GM23248 (cell line): ENCODE measurements at regions not wholly inside any gene's neighbourhood (a gene's known extent, or its start where the extent isn't known, plus 50 kb on each side); places are given as distances from the start of the nearest gene placed in this dataset.

Source experiments
- DNase-seq: peaks from one replicate; pipeline ENCODE4 v3.0.0-alpha.2; 2015
- H2AFZ ChIP-seq: fragments of 200-600 bp; sonication (generic); 2 replicates; pipeline ENCODE4 v1.6.1; 2016; ENCODE audit warnings: antibody characterized with exemption
- H3F3A ChIP-seq: fragments of 200-600 bp; sonication (generic); 2 replicates; pipeline ENCODE4 v1.6.1; 2016; ENCODE audit warnings: mild to moderate bottlenecking, antibody characterized with exemption, mixed run types; ENCODE audit not compliant: insufficient read depth
- H3K27ac ChIP-seq: fragments of 200-600 bp; sonication (generic); 2 replicates; pipeline ENCODE4 v1.5.1; 2016; ENCODE audit warnings: mild to moderate bottlenecking
- H3K27me3 ChIP-seq: fragments of 200-600 bp; sonication (generic); replicated peaks from 2 replicates; pipeline ENCODE4 v1.6.1; 2016; ENCODE audit warnings: mild to moderate bottlenecking; ENCODE audit not compliant: insufficient read depth
- H3K36me3 ChIP-seq: fragments of 200-600 bp; sonication (generic); 2 replicates; pipeline ENCODE4 v1.6.1; 2016; ENCODE audit warnings: low read depth, mild to moderate bottlenecking
- H3K4me1 ChIP-seq: fragments of 200-600 bp; sonication (generic); 2 replicates; pipeline ENCODE4 v1.6.1; 2016; ENCODE audit warnings: mild to moderate bottlenecking; ENCODE audit not compliant: insufficient read depth
- H3K4me2 ChIP-seq: fragments of 200-600 bp; sonication (generic); one replicate; pipeline ENCODE4 v1.6.1; 2016; ENCODE audit warnings: mild to moderate bottlenecking; ENCODE audit not compliant: unreplicated experiment
- H3K4me3 ChIP-seq: fragments of 200-600 bp; sonication (generic); 2 replicates; pipeline ENCODE4 v1.5.1; 2016; ENCODE audit warnings: mild to moderate bottlenecking
- H3K79me2 ChIP-seq: fragments of 200-600 bp; sonication (generic); 2 replicates; pipeline ENCODE4 v1.6.1; 2016; ENCODE audit warnings: mild to moderate bottlenecking; ENCODE audit not compliant: insufficient read depth
- H3K9ac ChIP-seq: fragments of 200-600 bp; sonication (generic); 2 replicates; pipeline ENCODE4 v1.6.1; 2016; ENCODE audit warnings: mild to moderate bottlenecking
- H3K9me2 ChIP-seq: fragments of 200-600 bp; sonication (generic); 2 replicates; pipeline ENCODE4 v1.6.1; 2016; ENCODE audit warnings: mixed run types, mild to moderate bottlenecking, moderate library complexity; ENCODE audit not compliant: insufficient read depth
- H3K9me3 ChIP-seq: fragments of 200-600 bp; sonication (generic); one replicate; pipeline ENCODE4 v1.6.1; 2017; ENCODE audit warnings: low read depth
- H4K20me1 ChIP-seq: fragments of 200-600 bp; sonication (generic); 2 replicates; pipeline ENCODE4 v1.6.0; 2016; ENCODE audit not compliant: insufficient read depth
- EZH2 ChIP-seq: fragments of 200-600 bp; sonication (generic); IDR thresholded peaks from 2 replicates; pipeline ENCODE4 v1.6.1; 2018; ENCODE audit warnings: antibody characterized with exemption, mild to moderate bottlenecking; ENCODE audit not compliant: insufficient read depth, poor library complexity, severe bottlenecking
- EZH2phosphoT487 ChIP-seq: fragments of 200-600 bp; sonication (generic); IDR thresholded peaks from 2 replicates; pipeline ENCODE4 v1.6.1; 2018; ENCODE audit warnings: antibody characterized with exemption, moderate library complexity, mild to moderate bottlenecking, low read depth; ENCODE audit not compliant: insufficient read depth
- WGBS, 2 experiments: methylation state at CpG; one replicate each; pipeline ENCODE4 v1.1.6; 2015 to 2017; ENCODE audit warnings: low lambda C conversion rate in 2 of 2, low coverage in 1 of 2; ENCODE audit errors: missing lambda C conversion rate in 2 of 2; 5-methylcytosine and 5-hydroxymethylcytosine counted together
- in situ Hi-C: fragments of 300-500 bp; cut with MboI; formaldehyde crosslinking; loops from 2 replicates; pipeline ENCODE4 v1.15.0; 2020

- no peaks in the 10 kb centered on the region for H3K79me2 ChIP-seq
- 75 to 85% methylated on average over 4 of the region's 4 CpGs for WGBS, 2 experiments
- no peak overlapping the region for H3K4me3 ChIP-seq
- H3K36me3 ChIP-seq, result no peaks in the 10 kb centered on the region
- no peak for DNase-seq
- TF ChIP-seq EZH2phosphoT487 (no peak), EZH2 (no peak)
- no peaks in the 10 kb centered on the region for H4K20me1 ChIP-seq
- H3K9me3 ChIP-seq, result no peaks in the 10 kb centered on the region
- no peaks in the 10 kb centered on the region for H3K9me2 ChIP-seq
- H3K9ac ChIP-seq, result no peak overlapping the region
- H3F3A ChIP-seq, result peaks cover 6% of the 10 kb centered on the region; the same call in 1 of the 2 replicates
- in situ Hi-C loops, result no loop called here
- H3K27me3 ChIP-seq, result peaks cover 5% of the 10 kb centered on the region; the same call in 1 of the 2 replicates
- no peak overlapping the region for H3K27ac ChIP-seq
- no peak overlapping the region for H2AFZ ChIP-seq
- no peak overlapping the region for H3K4me2 ChIP-seq
- peaks cover 7% of the 10 kb centered on the region; the same call in 1 of the 2 replicates for H3K4me1 ChIP-seq
Measured at GRCh38 chr14:34065690-34066391, 115.0 kb upstream of the EGLN3 start.

- Histone ChIP-seq H3K4me3 (no peak overlapping the region), H3K4me2 (no peak overlapping the region), H3K9me2 (no peaks in the 10 kb centered on the region), H3F3A (peaks cover 10% of the 10 kb centered on the region; the same call in 1 of the 2 replicates), H3K4me1 (peaks cover 7% of the 10 kb centered on the region; the same call in 1 of the 2 replicates), H2AFZ (no peak overlapping the region), H4K20me1 (no peaks in the 10 kb centered on the region), H3K27ac (no peak overlapping the region), H3K36me3 (no peaks in the 10 kb centered on the region), H3K79me2 (no peaks in the 10 kb centered on the region), H3K9ac (no peak overlapping the region), H3K27me3 (no peaks in the 10 kb centered on the region), H3K9me3 (no peaks in the 10 kb centered on the region)
- WGBS, 2 experiments, result 82 to 89% methylated on average over 4 of the region's 4 CpGs
- TF ChIP-seq EZH2, result no peak
- no peak for TF ChIP-seq EZH2phosphoT487
- DNase-seq, result no peak
- in situ Hi-C loops, result no loop called here
Measured at GRCh38 chr14:34065236-34065635, 114.4 kb upstream of the EGLN3 start.

- H3F3A ChIP-seq, result peaks cover 10% of the 10 kb centered on the region; the same call in 1 of the 2 replicates
- no peaks in the 10 kb centered on the region for H3K36me3 ChIP-seq
- H3K4me2 ChIP-seq, result no peak overlapping the region
- no peak overlapping the region for H3K9ac ChIP-seq
- no peak overlapping the region for H3K27ac ChIP-seq
- TF ChIP-seq EZH2 (no peak), EZH2phosphoT487 (no peak)
- peaks cover 7% of the 10 kb centered on the region; the same call in 1 of the 2 replicates for H3K4me1 ChIP-seq
- in situ Hi-C loops, result no loop called here
- no peaks in the 10 kb centered on the region for H3K9me2 ChIP-seq
- 4% methylated on average over 4 of the region's 4 CpGs for WGBS, 2 experiments
- H2AFZ ChIP-seq, result no peak overlapping the region
- no peak overlapping the region for H3K4me3 ChIP-seq
- no peaks in the 10 kb centered on the region for H3K27me3 ChIP-seq
- no peaks in the 10 kb centered on the region for H3K79me2 ChIP-seq
- H3K9me3 ChIP-seq, result no peaks in the 10 kb centered on the region
- DNase-seq, result peak; percentile 83
- no peaks in the 10 kb centered on the region for H4K20me1 ChIP-seq
Measured at GRCh38 chr14:34064349-34064748, 113.5 kb upstream of the EGLN3 start.

DNA sequence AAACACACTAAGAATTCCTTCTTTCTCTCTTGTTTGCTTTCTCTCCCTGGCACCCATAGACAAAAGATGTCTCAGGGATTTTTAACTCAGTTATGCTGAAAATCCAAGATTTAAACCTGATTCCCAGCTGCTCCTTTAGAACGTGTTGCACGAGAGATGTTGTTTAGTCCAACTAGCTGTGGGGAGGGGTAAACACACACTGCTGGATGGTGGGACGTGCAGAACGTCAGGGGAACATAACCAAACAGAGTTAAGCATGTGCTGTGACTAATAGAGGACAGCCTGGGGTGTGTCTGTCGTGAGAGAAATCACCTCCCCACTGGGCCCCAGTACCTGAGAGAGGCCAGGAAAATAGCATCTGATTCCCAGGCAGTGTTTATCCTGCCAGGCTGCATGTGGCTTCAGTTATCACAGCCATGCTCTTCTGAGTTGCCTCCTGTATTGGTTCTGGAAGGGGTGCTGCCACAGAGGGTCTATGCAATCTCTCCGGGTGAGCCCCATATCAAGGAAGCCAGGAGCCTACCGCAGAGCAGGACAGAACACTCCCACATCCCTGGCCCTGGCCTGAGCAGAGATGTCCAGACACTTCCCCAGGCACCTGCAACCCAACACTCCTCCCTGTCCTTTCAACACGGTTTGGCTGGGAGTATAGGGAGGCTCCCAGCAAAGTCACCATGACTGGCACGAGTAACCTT lies 112.7 kb upstream of the EGLN3 start:
- peak; percentile 32 for DNase-seq
- no peak overlapping the region for H3K9ac ChIP-seq
- no peak overlapping the region for H3K4me2 ChIP-seq
- TF ChIP-seq EZH2 (no peak), EZH2phosphoT487 (no peak)
- H3K9me2 ChIP-seq, result no peaks in the 10 kb centered on the region
- H4K20me1 ChIP-seq, result no peaks in the 10 kb centered on the region
- 0 out of 2 replicates have a peak overlapping the region, but pooled peaks have one; percentile 26 for H2AFZ ChIP-seq
- H3K4me3 ChIP-seq, result no peak overlapping the region
- peaks cover 7% of the 10 kb centered on the region; the same call in 1 of the 2 replicates for H3K4me1 ChIP-seq
- WGBS, 2 experiments, result 11 to 17% methylated on average over 8 to 9 of the region's 9 CpGs
- no peaks in the 10 kb centered on the region for H3K79me2 ChIP-seq
- H3K36me3 ChIP-seq, result no peaks in the 10 kb centered on the region
- in situ Hi-C loops, result no loop called here
- H3F3A ChIP-seq, result peaks cover 10% of the 10 kb centered on the region; the same call in 1 of the 2 replicates
- no peaks in the 10 kb centered on the region for H3K27me3 ChIP-seq
- no peak overlapping the region for H3K27ac ChIP-seq
- no peaks in the 10 kb centered on the region for H3K9me3 ChIP-seq
